HL-60 (cell line): ENCODE measurements at regions not wholly inside any gene's neighbourhood (a gene's known extent, or its start where the extent isn't known, plus 50 kb on each side); places are given as distances from the start of the nearest gene placed in this dataset.
"Not testable (repeated sequence)": the region's sequence is repeated elsewhere in the genome, so short reads cannot be mapped to it uniquely, and the experiment has no call there.

Experiments
- DNase-seq, 2 experiments: peaks; one replicate each; pipeline ENCODE4 v3.0.0-alpha.2; 2010 to 2020; ENCODE audit warnings: low read depth in 1 of 2, low spot score in 1 of 2
- H3K27ac ChIP-seq: fragments of 250-450 bp; sonication (Bioruptor Pico); replicated peaks from 2 replicates; pipeline ENCODE4 v1.5.1; 2020; ENCODE audit warnings: mild to moderate bottlenecking, moderate library complexity
- H3K27me3 ChIP-seq: fragments of 250-450 bp; sonication (Bioruptor Pico); 2 replicates; pipeline ENCODE4 v1.5.1; 2021; ENCODE audit warnings: mild to moderate bottlenecking, moderate library complexity; ENCODE audit not compliant: insufficient read depth, poor library complexity, severe bottlenecking
- H3K4me3 ChIP-seq: replicated peaks from 2 replicates; pipeline ENCODE4 v1.5.1; 2011; ENCODE audit warnings: mild to moderate bottlenecking, control low read depth, low read length; ENCODE audit not compliant: insufficient read depth
- GABPA ChIP-seq: IDR thresholded peaks from 2 replicates; pipeline ENCODE4 v1.6.1; 2012; ENCODE audit warnings: low read depth
- POLR2AphosphoS5 ChIP-seq: IDR thresholded peaks from 2 replicates; pipeline ENCODE4 v1.6.1; 2012; ENCODE audit warnings: low read depth
- REST ChIP-seq: IDR thresholded peaks from 2 replicates; pipeline ENCODE4 v1.6.1; 2012; ENCODE audit warnings: low read depth; ENCODE audit not compliant: insufficient replicate concordance
- SPI1 ChIP-seq: IDR thresholded peaks from 2 replicates; pipeline ENCODE4 v1.6.1; 2012; ENCODE audit warnings: low read depth, mild to moderate bottlenecking, borderline replicate concordance
- TF ChIP-seq, protein P1 (sequence below): IDR thresholded peaks from one replicate; pipeline ENCODE4 v1.5.1; 2011; ENCODE audit warnings: low read length, control low read depth, inconsistent platforms; ENCODE audit not compliant: insufficient read depth

DNA sequence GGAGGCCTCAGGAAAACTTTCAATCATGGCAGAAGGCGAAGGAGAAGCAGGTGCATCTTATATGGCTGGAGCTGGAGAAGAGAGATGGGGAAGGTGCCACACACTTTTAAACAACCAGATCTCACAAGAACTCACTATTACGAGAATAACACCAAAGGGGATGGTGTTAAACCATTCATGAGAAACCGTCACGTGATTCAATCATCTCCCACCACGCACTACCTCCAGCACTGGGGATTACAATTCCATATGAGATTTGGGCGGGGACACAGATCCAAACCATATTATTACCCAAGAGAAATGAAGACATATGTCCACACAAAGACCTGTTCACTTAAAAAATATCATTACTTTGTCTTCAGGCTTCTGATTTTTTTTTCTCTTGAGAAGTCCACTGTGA, 518.5 kb downstream of the DCDC2C start:
- no peak for DNase-seq
- Histone ChIP-seq H3K4me3 (no peak overlapping the region), H3K27me3 (no peaks in the 10 kb centered on the region), H3K27ac (no peak overlapping the region)
- no peak for TF ChIP-seq REST
- no peak for TF ChIP-seq SPI1
- TF ChIP-seq, protein P1, sequence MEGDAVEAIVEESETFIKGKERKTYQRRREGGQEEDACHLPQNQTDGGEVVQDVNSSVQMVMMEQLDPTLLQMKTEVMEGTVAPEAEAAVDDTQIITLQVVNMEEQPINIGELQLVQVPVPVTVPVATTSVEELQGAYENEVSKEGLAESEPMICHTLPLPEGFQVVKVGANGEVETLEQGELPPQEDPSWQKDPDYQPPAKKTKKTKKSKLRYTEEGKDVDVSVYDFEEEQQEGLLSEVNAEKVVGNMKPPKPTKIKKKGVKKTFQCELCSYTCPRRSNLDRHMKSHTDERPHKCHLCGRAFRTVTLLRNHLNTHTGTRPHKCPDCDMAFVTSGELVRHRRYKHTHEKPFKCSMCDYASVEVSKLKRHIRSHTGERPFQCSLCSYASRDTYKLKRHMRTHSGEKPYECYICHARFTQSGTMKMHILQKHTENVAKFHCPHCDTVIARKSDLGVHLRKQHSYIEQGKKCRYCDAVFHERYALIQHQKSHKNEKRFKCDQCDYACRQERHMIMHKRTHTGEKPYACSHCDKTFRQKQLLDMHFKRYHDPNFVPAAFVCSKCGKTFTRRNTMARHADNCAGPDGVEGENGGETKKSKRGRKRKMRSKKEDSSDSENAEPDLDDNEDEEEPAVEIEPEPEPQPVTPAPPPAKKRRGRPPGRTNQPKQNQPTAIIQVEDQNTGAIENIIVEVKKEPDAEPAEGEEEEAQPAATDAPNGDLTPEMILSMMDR, result no peak
- TF ChIP-seq POLR2AphosphoS5, result no peak
- TF ChIP-seq GABPA, result no peak

DNA sequence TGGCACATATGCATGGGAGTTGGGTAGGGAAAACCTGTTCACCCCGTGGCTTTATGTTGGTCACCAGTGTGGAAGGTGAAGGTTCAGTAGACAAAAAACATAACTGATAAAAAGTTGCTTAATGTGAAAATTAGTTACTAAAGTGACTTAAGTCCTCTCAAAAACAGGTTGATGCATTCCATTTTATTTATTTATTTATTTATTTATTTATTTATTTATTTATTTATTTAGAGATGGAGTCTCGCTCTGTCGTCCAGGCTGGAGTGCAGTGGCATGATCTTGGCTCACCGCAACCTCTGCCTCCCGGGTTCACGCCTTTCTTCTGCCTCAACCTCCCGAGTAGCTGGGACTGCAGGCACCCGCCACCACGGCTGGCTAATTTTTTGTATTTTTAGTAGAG, 541.0 kb downstream of the DCDC2C start:
- not testable (repeated sequence) for H3K4me3 ChIP-seq, DNase-seq, H3K27me3 ChIP-seq, H3K27ac ChIP-seq

- H3K27ac ChIP-seq, result no peak overlapping the region
- H3K27me3 ChIP-seq, result no peaks in the 10 kb centered on the region
- no peak for DNase-seq
- H3K4me3 ChIP-seq, result no peak overlapping the region
- TF ChIP-seq GABPA (no peak), POLR2AphosphoS5 (no peak), REST (no peak), SPI1 (no peak)
- TF ChIP-seq, protein P1, result no peak
Observed at GRCh38 chr2:4246364-4247131, 543.2 kb downstream of the DCDC2C start.

GRCh38 chr2:4247791-4248190, 544.4 kb downstream of the DCDC2C start:
- TF ChIP-seq, protein P1, result no peak
- TF ChIP-seq POLR2AphosphoS5 (no peak), SPI1 (no peak)
- no peak overlapping the region for H3K4me3 ChIP-seq
- no peak for DNase-seq
- no peaks in the 10 kb centered on the region for H3K27me3 ChIP-seq
- H3K27ac ChIP-seq, result no peak overlapping the region
